ENCODE measurements at regions not wholly inside any gene's neighbourhood (a gene's known extent, or its start where the extent isn't known, plus 50 kb on each side); places are given as distances from the start of the nearest gene placed in this dataset.
"Not testable (repeated sequence)": the region's sequence is repeated elsewhere in the genome, so short reads cannot be mapped to it uniquely, and the experiment has no call there.

DNA sequence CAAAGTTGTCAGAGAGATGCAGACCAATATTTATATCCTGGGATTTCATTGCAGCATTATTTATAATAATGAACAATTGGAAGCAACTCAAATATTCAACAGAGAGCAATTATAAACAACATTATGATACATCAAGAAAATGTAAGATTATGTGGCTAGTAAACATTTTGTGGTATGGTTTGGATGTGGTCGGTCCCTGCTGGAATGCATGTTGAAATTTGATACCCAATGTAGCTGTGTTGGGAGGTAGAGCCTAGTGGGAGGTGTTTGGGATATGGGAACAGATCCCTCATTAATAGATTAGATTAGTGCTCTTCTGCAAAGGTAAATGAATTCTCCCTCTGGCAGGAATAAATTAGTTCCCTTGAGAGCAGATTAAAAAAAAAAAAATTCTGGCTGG, 350.9 kb downstream of the ANKRD30A start:
- DNase-seq (ENCODE audit: low spot score) (no peak), ATAC-seq (ENCODE audit: low FRiP score) (no peak)
- no peak for TF ChIP-seq CTCF (IDR thresholded peaks at IDR 0.05)

DNA sequence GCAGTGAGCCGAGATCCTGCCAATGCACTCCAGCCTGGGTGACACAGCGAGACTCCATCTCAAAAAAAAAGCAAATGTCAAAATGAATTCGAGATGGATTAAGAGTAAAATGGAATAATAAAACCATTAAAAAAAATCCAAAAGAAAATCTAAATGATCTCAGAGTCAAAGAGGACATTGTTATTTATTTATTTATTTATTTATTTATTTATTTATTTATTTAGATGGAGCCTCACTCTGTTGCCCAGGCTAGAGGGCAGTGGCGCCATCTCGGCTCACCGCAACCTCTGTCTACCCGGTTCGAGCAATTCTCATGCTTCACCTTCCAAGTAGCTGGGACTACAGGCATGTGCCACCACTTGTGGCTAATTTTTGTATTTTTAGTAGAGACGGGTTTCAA, 349.2 kb downstream of the ANKRD30A start:
- TF ChIP-seq CTCF (IDR thresholded peaks at IDR 0.05): no peak
- DNase-seq (ENCODE audit: low spot score): no peak
- no peak for ATAC-seq (ENCODE audit: low FRiP score)

DNA sequence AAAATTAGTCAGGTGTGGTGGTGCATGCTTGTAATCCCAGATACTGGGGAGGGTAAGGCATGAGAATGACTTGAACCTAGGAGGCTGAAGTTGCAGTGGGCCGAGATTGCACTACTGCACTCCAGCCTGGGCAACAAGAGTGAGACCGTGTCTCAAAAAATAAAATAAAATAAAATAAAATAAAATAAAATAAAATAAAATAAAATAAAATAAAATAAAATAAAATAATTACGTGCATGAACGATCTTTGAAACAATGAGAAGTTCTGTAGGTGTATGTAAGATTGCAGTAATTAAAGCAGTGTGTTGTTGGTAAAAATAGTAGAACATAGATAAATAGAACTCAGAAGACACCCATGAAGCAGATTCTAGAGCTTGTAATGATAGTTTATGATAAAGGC, 348.5 kb downstream of the ANKRD30A start:
- no peak for TF ChIP-seq CTCF (IDR thresholded peaks at IDR 0.05)
- no peak for ATAC-seq (ENCODE audit: low FRiP score)
- DNase-seq (ENCODE audit: low spot score): no peak

GRCh38 chr10:37467246-37467645, 341.8 kb downstream of the ANKRD30A start:
- no peak for DNase-seq (ENCODE audit: low spot score)
- TF ChIP-seq CTCF (IDR thresholded peaks at IDR 0.05): no peak
- ATAC-seq (ENCODE audit: low FRiP score): no peak

- ATAC-seq (ENCODE audit: low FRiP score) (no peak), DNase-seq (ENCODE audit: low spot score) (no peak)
- no peak for TF ChIP-seq CTCF (IDR thresholded peaks at IDR 0.05)
Observed at GRCh38 chr10:37456456-37456855, 331.1 kb downstream of the ANKRD30A start.

GRCh38 chr10:37448161-37448560, 322.8 kb downstream of the ANKRD30A start:
- TF ChIP-seq CTCF (IDR thresholded peaks at IDR 0.05): no peak
- no peak for DNase-seq (ENCODE audit: low spot score)
- no peak for ATAC-seq (ENCODE audit: low FRiP score)

- TF ChIP-seq CTCF (IDR thresholded peaks at IDR 0.05): no peak
- DNase-seq (ENCODE audit: low spot score) (no peak), ATAC-seq (ENCODE audit: low FRiP score) (no peak)
Observed at GRCh38 chr10:37442882-37443281, 317.5 kb downstream of the ANKRD30A start.

DNA sequence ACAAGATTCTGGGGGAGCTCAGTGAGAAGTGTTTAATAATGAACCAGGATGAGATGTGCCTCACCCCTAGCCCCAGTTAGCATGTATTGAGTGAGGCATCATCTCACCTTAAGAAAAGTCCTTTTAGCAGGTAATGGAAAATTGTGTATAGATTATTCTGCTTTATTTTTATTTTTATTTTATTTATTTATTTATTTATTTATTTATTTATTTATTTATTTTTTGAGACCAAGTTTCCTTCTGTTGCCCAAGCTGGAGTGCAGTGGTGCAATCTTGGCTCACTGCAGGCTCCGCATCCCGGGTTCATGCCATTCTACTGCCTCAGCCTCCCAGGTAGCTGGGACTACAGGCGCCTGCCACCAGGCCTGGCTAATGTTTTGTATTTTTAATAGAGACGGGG, 315.8 kb downstream of the ANKRD30A start:
- not testable (repeated sequence) for DNase-seq (ENCODE audit: low spot score); ATAC-seq (ENCODE audit: low FRiP score)

All from omental fat pad (tissue), 3 donors.